ENCODE measurements at regions not wholly inside any gene's neighbourhood (a gene's known extent, or its start where the extent isn't known, plus 50 kb on each side); places are given as distances from the start of the nearest gene placed in this dataset.

- ChIA-PET CTCF (ENCODE audit: low intra/inter-chr PET ratio, low total read pairs) (no interaction called here), POLR2A (interaction anchor here (1.0 to 2.2 kb wide), 4 partner anchors 58 to 447 kb away, joined by 5 to 7 read pairs (median 7); partner anchors contain the start of gene TNRC6C)
- 0% methylated on average over 1 of the region's 1 CpG for WGBS (ENCODE audit: low lambda C conversion rate)
- Histone ChIP-seq H3K4me1 (ENCODE audit: insufficient read depth, low read length) (peaks cover 81% of the 10 kb centered on the region), H3K9me3 (ENCODE audit: low read length) (0 out of 2 replicates have a peak, but pooled peaks cover 2% of the 10 kb centered on the region), H3K4me3 (replicated peaks in 1 of 3; ENCODE audit: insufficient read depth in 1 of 3, low read depth in 2 of 3, low read length in 3 of 3) (no peak overlapping the region), H3K27ac (ENCODE audit: extremely low read length, insufficient read depth, low read length) (peak overlapping the region; percentile 81), H2AFZ (ENCODE audit: low read length) (no peak overlapping the region), H3K4me2 (ENCODE audit: low read depth, low read length) (peak overlapping the region; percentile 76), H3K9ac (ENCODE audit: insufficient read depth, low read depth, low read length) (peak overlapping the region; percentile 27; the same call in 1 of the 2 replicates), H3K79me2 (ENCODE audit: insufficient read depth, low read length) (no peaks in the 10 kb centered on the region), H3K36me3 (replicated peaks in 1 of 2; ENCODE audit: control insufficient read depth in 1 of 2, insufficient read depth in 2 of 2, low read length in 2 of 2) (no peaks in the 10 kb centered on the region), H4K20me1 (ENCODE audit: insufficient read depth, low read length) (no peaks in the 10 kb centered on the region), H3K27me3 (ENCODE audit: control insufficient read depth in 1 of 2, insufficient read depth in 2 of 2, low read length in 2 of 2) (no peaks in the 10 kb centered on the region)
- FAIRE-seq, result peak; percentile 49
- intact Hi-C loops (cut with micrococcal nuclease; ENCODE audit: unreplicated experiment), result no loop called here
- no peak for DNase-seq (ENCODE audit: low spot score)
- no TSS peak for BruUV-seq (replicated peaks)
- in situ Hi-C loops (cut with HindIII; ENCODE audit: extremely low pct_ligation_motif_present, low pct_unique_long_range_greater_than_20kb), result no loop called here
- no peak for ATAC-seq
- no peak for TF ChIP-seq HMG20A (CRISPR knock-in tag; IDR thresholded peaks at IDR 0.05; ENCODE audit: borderline replicate concordance)
- TF ChIP-seq FOXA3 (CRISPR knock-in tag; IDR thresholded peaks at IDR 0.05), result no peak
- no peak for TF ChIP-seq PAF1 (CRISPR knock-in tag; IDR thresholded peaks at IDR 0.05)
- no peak for TF ChIP-seq ZNF704 (CRISPR knock-in tag; IDR thresholded peaks at IDR 0.05; ENCODE audit: borderline replicate concordance)
- TF ChIP-seq ZNF607 (CRISPR knock-in tag; IDR thresholded peaks at IDR 0.05; ENCODE audit: borderline replicate concordance), result no peak
- TF ChIP-seq DRAP1 (CRISPR knock-in tag; IDR thresholded peaks at IDR 0.05), result no peak
- TF ChIP-seq ZNF326 (CRISPR knock-in tag; IDR thresholded peaks at IDR 0.05; ENCODE audit: borderline replicate concordance), result no peak
- no peak for TF ChIP-seq NFE2 (CRISPR knock-in tag; IDR thresholded peaks at IDR 0.05)
- TF ChIP-seq TERF1 (CRISPR knock-in tag; IDR thresholded peaks at IDR 0.05), result no peak
- no peak for TF ChIP-seq ZFYVE20 (CRISPR knock-in tag; IDR thresholded peaks at IDR 0.05; ENCODE audit: borderline replicate concordance, low read depth)
- no peak for TF ChIP-seq ZNF646 (CRISPR knock-in tag; IDR thresholded peaks at IDR 0.05)
Measured at GRCh38 chr17:77511514-77512061, 370.8 kb downstream of the SEC14L1 start.

Data from HepG2 (cell line).